ENCODE measurements at regions not wholly inside any gene's neighbourhood (a gene's known extent, or its start where the extent isn't known, plus 50 kb on each side); places are given as distances from the start of the nearest gene placed in this dataset.

DNA sequence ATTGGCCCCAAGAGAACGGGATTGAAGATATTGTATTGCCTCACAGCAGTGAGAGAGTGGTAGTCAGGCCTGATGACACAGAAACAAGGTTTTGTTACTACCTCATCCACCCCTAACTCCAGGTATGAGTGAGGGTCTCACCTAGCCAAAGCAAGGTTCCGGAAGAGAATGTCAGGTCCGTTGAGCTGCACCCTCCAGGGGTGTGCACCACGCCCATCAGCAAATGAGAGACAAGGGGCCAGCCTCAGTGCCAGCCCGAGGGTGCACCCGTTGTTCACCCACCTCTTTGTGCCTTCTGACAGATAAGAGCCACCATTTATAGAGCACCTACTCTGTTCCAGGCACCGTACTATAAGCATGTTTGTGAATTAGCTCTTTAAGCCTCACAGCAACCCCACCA lies 121.9 kb upstream of the IPO9 start:
- TF ChIP-seq ATF3 (IDR thresholded peaks at IDR 0.05; ENCODE audit: borderline replicate concordance, extremely low read depth, low read depth, low read length): no peak
- no peak for TF ChIP-seq NR2F1 (conservative IDR thresholded peaks at IDR 0.05)
- TF ChIP-seq, protein P1, sequence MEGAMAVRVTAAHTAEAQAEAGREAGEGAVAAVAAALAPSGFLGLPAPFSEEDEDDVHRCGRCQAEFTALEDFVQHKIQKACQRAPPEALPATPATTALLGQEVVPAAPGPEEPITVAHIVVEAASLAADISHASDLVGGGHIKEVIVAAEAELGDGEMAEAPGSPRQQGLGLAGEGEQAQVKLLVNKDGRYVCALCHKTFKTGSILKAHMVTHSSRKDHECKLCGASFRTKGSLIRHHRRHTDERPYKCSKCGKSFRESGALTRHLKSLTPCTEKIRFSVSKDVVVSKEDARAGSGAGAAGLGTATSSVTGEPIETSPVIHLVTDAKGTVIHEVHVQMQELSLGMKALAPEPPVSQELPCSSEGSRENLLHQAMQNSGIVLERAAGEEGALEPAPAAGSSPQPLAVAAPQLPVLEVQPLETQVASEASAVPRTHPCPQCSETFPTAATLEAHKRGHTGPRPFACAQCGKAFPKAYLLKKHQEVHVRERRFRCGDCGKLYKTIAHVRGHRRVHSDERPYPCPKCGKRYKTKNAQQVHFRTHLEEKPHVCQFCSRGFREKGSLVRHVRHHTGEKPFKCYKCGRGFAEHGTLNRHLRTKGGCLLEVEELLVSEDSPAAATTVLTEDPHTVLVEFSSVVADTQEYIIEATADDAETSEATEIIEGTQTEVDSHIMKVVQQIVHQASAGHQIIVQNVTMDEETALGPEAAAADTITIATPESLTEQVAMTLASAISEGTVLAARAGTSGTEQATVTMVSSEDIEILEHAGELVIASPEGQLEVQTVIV (IDR thresholded peaks at IDR 0.05; ENCODE audit: borderline replicate concordance, partially characterized antibody): no peak
- no peak for TF ChIP-seq NFYB (IDR thresholded peaks at IDR 0.05; ENCODE audit: insufficient read depth, low read depth, low read length)
- no peak for TF ChIP-seq FOS (IDR thresholded peaks at IDR 0.05; ENCODE audit: borderline replicate concordance, extremely low read depth, insufficient read length)
- TF ChIP-seq STAT3 (IDR thresholded peaks at IDR 0.05; ENCODE audit: low read depth, low read length): no peak
- TF ChIP-seq MTA3 (IDR thresholded peaks at IDR 0.05; ENCODE audit: borderline replicate concordance, low read length): no peak
- TF ChIP-seq SMAD5 (IDR thresholded peaks at IDR 0.05; ENCODE audit: low read depth): no peak
- no peak for TF ChIP-seq SIX5 (IDR thresholded peaks at IDR 0.05; ENCODE audit: low read depth, low read length, severe bottlenecking)
- Histone ChIP-seq H3K36me3 (ENCODE audit: control insufficient read depth in 2 of 2, insufficient read depth in 2 of 2, low read length in 1 of 2) (no peaks in the 10 kb centered on the region), H3K79me2 (ENCODE audit: control insufficient read depth, insufficient read depth, low read length) (no peaks in the 10 kb centered on the region), H2AFZ (ENCODE audit: control insufficient read depth, low read depth, low read length) (no peak overlapping the region), H3K27me3 (replicated peaks in 1 of 2; ENCODE audit: control insufficient read depth in 2 of 2, insufficient read depth in 2 of 2, low read length in 1 of 2) (no peaks in the 10 kb centered on the region), H3K4me2 (ENCODE audit: control insufficient read depth, insufficient read depth) (no peak overlapping the region), H3K9me3 (replicated peaks; ENCODE audit: control insufficient read depth, insufficient read depth, low read length) (no peaks in the 10 kb centered on the region), H4K20me1 (ENCODE audit: control insufficient read depth, insufficient read depth) (no peaks in the 10 kb centered on the region), H3K4me3 (no peak overlapping the region), H3K9ac (ENCODE audit: control insufficient read depth, insufficient read depth, low read length) (no peak overlapping the region), H3K4me1 (ENCODE audit: control insufficient read depth, insufficient read depth, low read length) (no peaks in the 10 kb centered on the region; the same call in 1 of the 2 replicates), H3K27ac (ENCODE audit: control insufficient read depth, insufficient read depth) (no peak overlapping the region)
- in situ Hi-C loops (cut with MboI): loop anchor here (5.0 kb wide), 2 partner anchors 80 to 145 kb away; no protein-coding TSS in a partner anchor
- CTCF ChIA-PET: interaction anchor here (1.0 to 14.7 kb wide), 5 partner anchors 16 to 176 kb away, joined by 3 to 332 read pairs (median 27); no protein-coding TSS in a partner anchor
- 3% methylated on average over 7 of the region's 7 CpGs for WGBS (ENCODE audit: insufficient coverage, insufficient replicate concordance, low lambda C conversion rate, missing lambda C conversion rate)
- FAIRE-seq: no peak
- POLR2A ChIA-PET: no interaction called here
- no peak for ATAC-seq
- no peak for DNase-seq (ENCODE audit: low read depth, low spot score)
- intact Hi-C loops (cut with micrococcal nuclease; ENCODE audit: unreplicated experiment): no loop called here
- RAD21 ChIA-PET (ENCODE audit: unreplicated experiment): interaction anchor here (0.6 to 4.5 kb wide), 2 partner anchors 13 to 88 kb away, joined by 3 to 64 read pairs; no protein-coding TSS in a partner anchor
- BruUV-seq (replicated peaks): no TSS peak
- SMC1A ChIA-PET (ENCODE audit: uncharacterized antibody, unreplicated experiment): interaction anchor here (5.5 kb wide), 1 partner anchor 86 kb away, joined by 43 read pairs; no protein-coding TSS in a partner anchor

All from GM12878 (cell line).